ENCODE measurements at regions not wholly inside any gene's neighbourhood (a gene's known extent, or its start where the extent isn't known, plus 50 kb on each side); places are given as distances from the start of the nearest gene placed in this dataset.
"Not testable (repeated sequence)": the region's sequence is repeated elsewhere in the genome, so short reads cannot be mapped to it uniquely, and the experiment has no call there.

DNA sequence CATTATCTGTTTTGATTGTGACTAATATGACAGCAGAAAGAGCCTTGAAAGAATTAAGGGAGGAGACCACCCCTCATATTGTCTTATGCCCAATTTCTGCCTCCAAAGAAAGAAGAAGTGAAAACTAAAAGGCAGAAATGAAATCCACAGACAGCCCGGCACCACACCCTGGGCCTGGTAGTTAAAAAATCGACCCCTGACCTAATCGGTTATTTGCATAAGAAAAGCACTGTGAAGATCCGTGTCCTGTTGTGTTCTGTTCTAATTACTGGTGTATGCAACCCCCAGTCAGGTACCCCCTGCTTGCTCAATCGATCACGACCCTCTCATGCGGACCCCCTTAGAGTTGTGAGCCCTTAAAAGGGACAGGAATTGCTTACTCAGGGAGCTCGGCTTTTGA lies 97.9 kb downstream of the CDRT15L2 start:
- DNase-seq (ENCODE audit: low read depth); H3K4me3 ChIP-seq (ENCODE audit: low read depth, low read length): not testable (repeated sequence)

DNA sequence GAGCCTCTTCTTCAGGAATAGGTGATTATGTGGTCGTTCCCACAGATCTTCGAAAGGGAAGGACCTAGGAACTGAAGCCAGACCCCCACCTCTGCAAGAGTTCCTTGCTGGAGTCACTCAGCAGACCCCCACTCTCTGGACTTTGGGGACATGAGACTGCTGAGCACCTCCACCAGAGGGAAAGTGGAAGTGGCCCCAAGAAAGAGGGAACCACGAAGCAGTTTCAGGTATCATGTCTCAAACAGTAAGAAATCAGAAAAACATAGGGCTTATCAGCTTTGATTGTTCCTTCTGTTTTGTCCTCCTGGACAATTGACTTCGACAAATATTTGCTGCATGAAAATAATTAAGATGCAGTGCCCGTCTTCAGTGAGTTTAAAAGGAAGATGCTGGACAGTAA lies 98.9 kb downstream of the CDRT15L2 start:
- not testable (repeated sequence) for H3K4me3 ChIP-seq (ENCODE audit: low read depth, low read length); DNase-seq (ENCODE audit: low read depth)

DNA sequence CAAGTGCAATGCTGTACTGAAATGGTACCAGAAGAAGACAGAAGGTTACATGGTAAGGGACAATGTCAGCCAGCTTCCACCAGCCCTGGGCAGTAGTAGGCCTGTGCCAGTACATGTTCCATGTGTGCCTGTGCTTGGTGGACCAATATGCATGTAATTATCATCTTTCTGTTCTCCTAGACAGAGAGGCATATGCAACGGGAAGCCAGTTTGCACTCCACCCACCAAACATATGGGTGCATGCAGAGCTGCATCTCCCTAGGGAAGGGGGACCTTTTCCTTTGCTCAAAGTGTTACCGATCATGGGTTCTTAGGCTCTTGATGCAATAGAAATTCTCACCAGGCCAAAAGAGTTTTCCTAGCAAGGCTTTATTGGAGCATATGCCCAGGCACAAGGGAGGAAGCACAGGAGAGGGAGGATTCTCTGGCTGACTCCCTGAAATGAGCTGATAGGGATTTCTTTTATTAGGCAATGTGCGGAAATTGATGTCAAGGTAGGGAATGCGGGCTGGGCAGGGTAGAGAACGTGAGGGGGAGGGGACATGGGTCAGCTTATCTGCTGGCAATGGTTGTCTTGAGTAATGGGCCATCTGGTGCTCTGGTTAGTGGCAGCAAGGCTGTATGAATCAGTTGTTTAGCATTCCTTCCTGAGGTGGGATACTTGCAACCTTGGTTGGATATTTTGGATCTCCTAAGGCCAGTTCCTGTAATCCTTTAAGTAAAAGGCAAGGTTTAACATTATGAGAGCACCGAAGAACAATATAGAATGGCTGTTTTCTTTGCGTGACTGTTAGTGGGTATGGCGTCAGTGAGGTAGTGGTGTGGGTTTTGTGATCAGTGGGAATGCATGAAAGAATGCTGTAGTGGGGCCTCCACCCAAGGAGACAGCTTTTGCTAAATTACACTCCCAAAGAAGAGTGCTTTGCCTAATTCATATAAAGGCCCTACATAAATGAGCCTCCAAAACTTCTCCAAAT lies 102.5 kb downstream of the CDRT15L2 start:
- not testable (repeated sequence) for H3K4me3 ChIP-seq (ENCODE audit: low read depth, low read length); DNase-seq (ENCODE audit: low read depth)

DNA sequence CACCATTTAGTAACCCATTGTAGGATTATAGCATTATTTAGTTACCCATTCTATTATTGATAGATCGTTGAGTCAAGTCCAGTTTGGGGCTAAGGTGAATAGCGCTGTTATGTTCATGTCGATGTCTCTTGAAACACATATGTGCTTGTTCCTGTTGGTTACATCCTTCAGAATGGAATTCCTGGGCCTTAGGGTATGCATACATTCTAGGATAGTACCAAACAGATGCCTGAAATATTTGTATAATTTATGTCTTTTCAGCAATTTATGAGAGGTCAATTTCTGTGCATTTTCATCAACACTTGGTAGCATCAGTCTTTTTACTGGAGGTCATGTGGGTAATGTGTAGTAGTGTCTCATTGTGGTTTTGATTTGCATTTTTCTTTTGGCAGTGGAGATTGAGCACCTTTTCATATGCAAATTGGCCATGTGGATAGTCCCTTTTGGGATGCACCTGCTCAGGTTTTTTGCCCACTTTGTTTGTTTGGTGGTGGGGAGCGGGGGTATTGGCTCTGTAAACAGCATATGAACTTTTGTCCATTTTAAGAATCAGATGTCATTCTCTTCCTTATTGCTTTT lies 104.2 kb downstream of the CDRT15L2 start:
- not testable (repeated sequence) for H3K4me3 ChIP-seq (ENCODE audit: low read depth, low read length); DNase-seq (ENCODE audit: low read depth)

DNA sequence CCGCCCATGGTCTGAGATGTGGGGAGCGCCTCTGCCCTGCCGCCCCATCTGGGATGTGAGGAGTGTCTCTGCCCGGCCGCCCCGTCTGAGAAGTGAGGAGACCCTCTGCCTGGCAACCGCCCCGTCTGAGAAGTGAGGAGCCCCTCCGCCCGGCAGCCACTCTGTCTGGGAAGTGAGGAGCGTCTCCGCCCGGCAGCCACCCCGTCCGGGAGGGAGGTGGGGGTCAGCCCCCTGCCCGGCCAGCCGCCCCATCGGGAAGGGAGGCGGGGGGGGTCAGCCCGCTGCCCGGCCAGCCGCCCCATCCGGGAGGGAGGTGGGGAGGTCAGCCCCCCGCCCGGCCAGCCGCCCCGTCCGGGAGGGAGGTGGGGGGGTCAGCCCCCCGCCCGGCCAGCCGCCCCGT lies 105.5 kb downstream of the CDRT15L2 start:
- not testable (repeated sequence) for DNase-seq (ENCODE audit: low read depth); H3K4me3 ChIP-seq (ENCODE audit: low read depth, low read length)

DNA sequence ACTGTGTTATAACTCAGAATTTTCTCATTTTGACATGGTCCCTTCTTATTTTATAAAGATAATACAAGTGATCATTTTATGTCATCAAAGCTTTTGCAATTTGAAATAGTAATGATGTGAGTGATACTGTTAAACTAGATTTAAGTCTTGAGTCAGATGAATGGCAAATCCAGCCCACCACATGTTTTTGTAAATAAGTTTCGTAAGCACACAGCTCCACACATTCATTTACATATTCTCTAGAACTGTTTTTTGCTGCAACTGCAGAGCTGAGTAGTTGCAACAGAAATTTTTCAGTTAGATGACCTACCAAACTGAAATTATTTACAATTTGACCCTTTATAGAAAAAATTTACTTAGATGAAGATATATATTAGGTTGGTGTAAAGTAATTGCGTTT lies 108.1 kb downstream of the CDRT15L2 start:
- DNase-seq (ENCODE audit: low read depth); H3K4me3 ChIP-seq (ENCODE audit: low read depth, low read length): not testable (repeated sequence)

DNA sequence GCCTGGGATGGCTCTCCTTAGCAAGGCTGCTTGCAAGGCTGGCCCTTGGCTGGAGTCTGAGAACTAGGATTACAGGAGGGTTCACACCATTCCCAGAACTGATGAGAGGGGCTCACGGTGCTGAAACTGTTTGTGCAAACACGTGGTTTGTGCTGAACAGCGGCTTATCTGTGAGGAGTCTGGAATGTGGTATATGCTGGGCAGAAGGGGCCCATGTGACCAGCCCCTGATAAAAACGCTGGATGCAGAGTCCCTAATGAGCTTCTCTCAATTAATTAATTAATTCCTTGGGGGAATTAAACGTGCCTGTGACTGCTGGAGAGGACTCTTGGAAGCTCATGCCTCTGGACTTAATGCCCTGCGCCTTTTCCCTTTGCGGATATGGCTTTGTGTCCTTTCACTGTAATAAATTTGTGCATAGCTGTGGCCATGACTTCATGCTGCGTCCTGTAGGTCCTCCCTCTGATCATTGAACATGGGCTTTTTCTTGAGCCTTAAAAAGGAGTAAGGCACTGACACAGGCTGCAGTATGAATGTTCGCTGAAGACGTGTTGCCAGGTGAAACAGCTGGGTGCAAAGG lies 109.7 kb downstream of the CDRT15L2 start:
- not testable (repeated sequence) for DNase-seq (ENCODE audit: low read depth); H3K4me3 ChIP-seq (ENCODE audit: low read depth, low read length)

DNA sequence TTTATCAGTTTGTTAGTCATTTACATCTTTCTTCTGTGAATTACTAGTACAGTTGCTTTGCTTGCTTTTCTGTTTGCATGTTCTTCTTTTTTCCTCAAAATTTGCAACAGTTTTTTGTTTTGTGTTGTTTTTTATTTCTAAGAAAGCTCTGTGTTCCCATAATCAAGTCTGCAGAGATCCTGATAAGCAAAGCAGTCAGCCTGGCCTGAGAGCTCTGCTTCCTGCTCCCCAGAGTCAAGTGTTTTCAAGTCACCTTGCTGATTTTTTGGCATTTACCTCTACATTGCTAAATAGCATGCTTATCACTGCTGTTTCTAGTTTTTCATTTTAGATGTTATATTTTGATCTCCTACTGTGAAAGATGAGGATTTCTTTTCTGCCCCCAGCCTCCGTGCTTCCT lies 113.2 kb downstream of the CDRT15L2 start:
- DNase-seq (ENCODE audit: low read depth); H3K4me3 ChIP-seq (ENCODE audit: low read depth, low read length): not testable (repeated sequence)

DNA sequence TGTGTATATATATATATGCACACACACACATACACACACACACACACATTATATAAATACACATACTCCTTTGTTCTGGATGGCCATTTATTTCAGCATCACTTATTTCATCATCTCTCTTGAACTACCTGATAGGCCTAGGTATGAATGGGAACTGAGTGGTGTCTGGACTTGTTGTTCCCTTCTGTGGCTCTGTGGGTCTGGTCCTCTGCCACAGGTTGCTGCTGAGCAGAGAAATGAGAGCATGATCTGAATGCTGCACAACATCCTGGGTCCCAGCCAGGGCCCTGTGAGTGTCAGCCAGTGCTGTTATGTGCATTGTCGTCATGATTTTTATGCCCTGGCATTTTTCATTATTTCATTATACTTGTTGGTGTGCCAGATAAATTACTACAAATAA lies 116.3 kb downstream of the CDRT15L2 start:
- H3K4me3 ChIP-seq (ENCODE audit: low read depth, low read length); DNase-seq (ENCODE audit: low read depth): not testable (repeated sequence)

DNA sequence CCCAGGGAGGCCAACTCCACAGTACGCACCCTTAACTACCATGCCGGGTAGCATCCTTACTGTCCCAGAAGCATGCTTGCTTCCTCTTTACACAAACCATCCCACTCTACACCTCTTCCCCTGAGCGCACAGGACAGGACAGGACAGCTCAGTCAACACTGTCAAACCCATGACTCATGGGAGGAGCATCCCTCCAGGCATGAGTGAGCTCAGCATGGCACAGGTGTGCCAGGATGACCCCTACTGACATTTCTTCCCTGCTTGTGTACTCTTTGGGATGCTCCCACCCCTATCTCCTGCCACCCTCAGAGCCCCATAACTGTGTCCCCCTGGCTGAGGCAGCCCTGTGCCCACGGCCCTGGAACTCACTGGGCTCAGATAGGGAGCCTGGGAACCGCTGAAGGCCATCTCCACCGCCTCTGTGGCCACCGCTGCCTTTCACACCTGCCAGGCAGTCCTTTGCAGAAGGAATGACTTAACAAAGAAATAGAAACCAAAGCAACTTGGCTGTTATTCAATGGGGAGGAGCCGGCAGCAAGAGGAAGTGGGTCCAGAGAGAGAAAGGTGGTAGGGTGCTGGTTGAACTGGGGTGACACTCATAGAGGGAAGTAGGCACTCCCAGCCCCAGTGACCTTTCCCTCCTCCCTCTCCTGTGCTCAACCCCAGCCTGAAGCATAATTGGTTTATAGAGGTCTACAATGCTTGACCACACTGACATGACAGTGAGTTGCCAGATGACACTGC lies 119.1 kb downstream of the CDRT15L2 start:
- not testable (repeated sequence) for H3K4me3 ChIP-seq (ENCODE audit: low read depth, low read length); DNase-seq (ENCODE audit: low read depth)

DNA sequence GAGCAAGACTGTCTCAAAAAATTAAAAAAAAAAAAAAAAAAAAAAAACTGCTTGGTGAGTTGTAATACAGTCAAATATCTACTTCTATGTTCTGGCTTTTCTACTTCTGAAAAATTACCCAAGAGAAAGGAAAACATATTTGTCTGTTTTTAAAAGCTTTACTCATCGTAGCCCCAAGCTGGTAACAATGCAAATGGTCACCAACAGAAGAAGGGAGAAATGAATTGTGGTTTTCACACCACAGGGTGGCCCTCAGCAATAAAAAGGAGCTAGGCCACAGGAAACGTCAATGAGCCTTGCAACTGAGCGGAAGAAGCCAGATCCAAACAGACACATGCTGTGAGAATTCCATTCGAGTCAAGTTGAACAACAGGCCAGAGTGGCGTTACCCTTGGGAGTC lies 121.0 kb downstream of the CDRT15L2 start:
- not testable (repeated sequence) for H3K4me3 ChIP-seq (ENCODE audit: low read depth, low read length); DNase-seq (ENCODE audit: low read depth)

DNA sequence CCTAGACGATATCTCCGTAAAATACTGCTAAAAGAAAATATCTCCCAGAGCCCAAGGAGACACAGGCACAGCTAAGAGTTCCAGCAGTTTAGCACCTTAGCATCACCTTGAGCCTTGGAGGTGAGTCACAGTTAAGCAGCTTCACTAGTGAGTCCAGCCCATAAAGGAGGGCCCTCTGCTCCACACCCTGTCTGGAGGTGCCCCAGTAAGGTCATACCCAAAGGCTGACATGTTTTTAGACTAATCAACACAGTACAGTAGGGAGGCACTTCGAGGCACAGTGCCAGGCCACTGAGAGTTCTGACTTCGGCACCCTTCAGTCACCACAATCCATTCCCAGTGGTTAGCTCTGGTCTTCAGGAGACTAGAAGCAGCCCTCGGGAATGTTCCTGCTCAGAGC lies 121.8 kb downstream of the CDRT15L2 start:
- H3K4me3 ChIP-seq (ENCODE audit: low read depth, low read length); DNase-seq (ENCODE audit: low read depth): not testable (repeated sequence)

DNA sequence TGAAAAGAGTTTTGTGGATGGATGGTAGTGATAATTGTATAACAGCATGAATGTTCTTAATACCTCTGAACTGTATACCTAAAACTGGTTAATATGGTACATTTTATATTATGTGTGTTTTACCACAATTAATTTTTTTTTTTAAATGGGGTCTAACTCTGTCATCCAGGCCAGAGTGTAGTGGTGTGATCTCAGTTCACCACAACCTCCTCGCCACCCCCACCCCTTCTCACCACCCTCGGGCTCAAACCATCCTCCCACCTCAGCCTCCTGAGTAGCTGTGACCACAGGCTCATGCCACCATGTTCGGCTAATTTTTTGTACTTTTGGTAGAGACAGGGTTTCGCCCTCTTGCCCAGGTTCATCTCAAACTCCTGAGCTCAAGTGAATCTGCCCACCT lies 123.2 kb downstream of the CDRT15L2 start:
- DNase-seq (ENCODE audit: low read depth), result no peak

More for the DNA sequence above, 123.2 kb downstream of the CDRT15L2 start:
- H3K4me3 ChIP-seq (ENCODE audit: low read depth, low read length), result no peak overlapping the region
- TF ChIP-seq, protein P1, sequence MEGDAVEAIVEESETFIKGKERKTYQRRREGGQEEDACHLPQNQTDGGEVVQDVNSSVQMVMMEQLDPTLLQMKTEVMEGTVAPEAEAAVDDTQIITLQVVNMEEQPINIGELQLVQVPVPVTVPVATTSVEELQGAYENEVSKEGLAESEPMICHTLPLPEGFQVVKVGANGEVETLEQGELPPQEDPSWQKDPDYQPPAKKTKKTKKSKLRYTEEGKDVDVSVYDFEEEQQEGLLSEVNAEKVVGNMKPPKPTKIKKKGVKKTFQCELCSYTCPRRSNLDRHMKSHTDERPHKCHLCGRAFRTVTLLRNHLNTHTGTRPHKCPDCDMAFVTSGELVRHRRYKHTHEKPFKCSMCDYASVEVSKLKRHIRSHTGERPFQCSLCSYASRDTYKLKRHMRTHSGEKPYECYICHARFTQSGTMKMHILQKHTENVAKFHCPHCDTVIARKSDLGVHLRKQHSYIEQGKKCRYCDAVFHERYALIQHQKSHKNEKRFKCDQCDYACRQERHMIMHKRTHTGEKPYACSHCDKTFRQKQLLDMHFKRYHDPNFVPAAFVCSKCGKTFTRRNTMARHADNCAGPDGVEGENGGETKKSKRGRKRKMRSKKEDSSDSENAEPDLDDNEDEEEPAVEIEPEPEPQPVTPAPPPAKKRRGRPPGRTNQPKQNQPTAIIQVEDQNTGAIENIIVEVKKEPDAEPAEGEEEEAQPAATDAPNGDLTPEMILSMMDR (conservative IDR thresholded peaks at IDR 0.05; ENCODE audit: low read depth, low read length), result no peak

Measured in choroid plexus epithelial cell (primary cell).